Astrocyte (in vitro differentiated cells and primary cell): ENCODE measurements at regions not wholly inside any gene's neighbourhood (a gene's known extent, or its start where the extent isn't known, plus 50 kb on each side); places are given as distances from the start of the nearest gene placed in this dataset.
A peak's percentile ranks its signal among the peaks of the same experiment; 100 is the strongest.

Source experiments
- DNase-seq: peaks from one replicate; pipeline ENCODE4 v3.0.0-alpha.2; 2010; ENCODE audit warnings: low read depth
- FAIRE-seq: peaks from 2 replicates; lab custom pipeline; 2011; peaks lifted over from hg19 to GRCh38; lab: Jason Lieb, UNC
- H2AFZ ChIP-seq: 2 replicates; pipeline ENCODE4 v1.6.0; 2012; ENCODE audit warnings: low read depth, low read length, inconsistent platforms
- H3K27ac ChIP-seq: 2 replicates; pipeline ENCODE4 v1.5.1; 2011; ENCODE audit warnings: low read depth, low read length, inconsistent platforms
- H3K27me3 ChIP-seq: 2 replicates; pipeline ENCODE4 v1.6.0; 2011; ENCODE audit warnings: low read length, inconsistent platforms; ENCODE audit not compliant: insufficient read depth
- H3K36me3 ChIP-seq: 2 replicates; pipeline ENCODE4 v1.5.1; 2011; ENCODE audit warnings: low read length, inconsistent platforms; ENCODE audit not compliant: insufficient read depth
- H3K4me1 ChIP-seq: 2 replicates; pipeline ENCODE4 v1.5.1; 2011; ENCODE audit warnings: low read length, inconsistent platforms; ENCODE audit not compliant: insufficient read depth
- H3K4me2 ChIP-seq: 2 replicates; pipeline ENCODE4 v1.6.0; 2012; ENCODE audit warnings: low read length, inconsistent platforms
- H3K4me3 ChIP-seq: 2 replicates; pipeline ENCODE4 v1.5.1; 2011; ENCODE audit warnings: low read depth, mild to moderate bottlenecking, low read length, inconsistent platforms; ENCODE audit not compliant: insufficient read depth
- H3K79me2 ChIP-seq: 2 replicates; pipeline ENCODE4 v1.6.0; 2012; ENCODE audit warnings: mild to moderate bottlenecking, low read length, inconsistent platforms; ENCODE audit not compliant: insufficient read depth
- H3K9ac ChIP-seq: 2 replicates; pipeline ENCODE4 v1.6.0; 2012; ENCODE audit warnings: mild to moderate bottlenecking, low read length, inconsistent platforms
- H3K9me3 ChIP-seq: 2 replicates; pipeline ENCODE4 v1.5.1; 2012; ENCODE audit warnings: low read depth, mild to moderate bottlenecking, low read length, inconsistent platforms; ENCODE audit not compliant: insufficient read depth
- H4K20me1 ChIP-seq: 2 replicates; pipeline ENCODE4 v1.6.0; 2012; ENCODE audit warnings: low read length, inconsistent platforms; ENCODE audit not compliant: insufficient read depth
- H3K27ac Mint-ChIP-seq: one replicate; pipeline ENCODE4 v1.8.0; 2021; ENCODE audit warnings: mild to moderate bottlenecking, mixed read lengths; ENCODE audit not compliant: unreplicated experiment
- H3K27me3 Mint-ChIP-seq: one replicate; pipeline ENCODE4 v1.8.0; 2021; ENCODE audit warnings: low read depth, mixed read lengths; ENCODE audit not compliant: unreplicated experiment
- H3K36me3 Mint-ChIP-seq: one replicate; pipeline ENCODE4 v1.8.0; 2021; ENCODE audit warnings: low read depth, mixed read lengths; ENCODE audit not compliant: unreplicated experiment
- H3K4me1 Mint-ChIP-seq: one replicate; pipeline ENCODE4 v1.8.0; 2021; ENCODE audit warnings: low read depth, mixed read lengths; ENCODE audit not compliant: unreplicated experiment
- H3K4me3 Mint-ChIP-seq: one replicate; pipeline ENCODE4 v1.8.0; 2021; ENCODE audit warnings: mild to moderate bottlenecking, moderate library complexity, mixed read lengths; ENCODE audit not compliant: unreplicated experiment
- H3K9me3 Mint-ChIP-seq: one replicate; pipeline ENCODE4 v1.8.0; 2021; ENCODE audit warnings: mild to moderate bottlenecking, mixed read lengths; ENCODE audit not compliant: unreplicated experiment
- CTCF ChIP-seq: IDR thresholded peaks from 2 replicates; pipeline ENCODE4 v1.5.1; 2011; ENCODE audit warnings: low read depth, mild to moderate bottlenecking, inconsistent platforms, low read length, moderate library complexity; ENCODE audit not compliant: insufficient read depth
- EZH2 ChIP-seq: IDR thresholded peaks from 2 replicates; pipeline ENCODE4 v1.6.1; 2012; ENCODE audit warnings: mild to moderate bottlenecking, low read length, inconsistent platforms; ENCODE audit not compliant: insufficient read depth

- Mint-ChIP-seq H3K9me3 (no peaks in the 10 kb centered on the region), H3K27me3 (no peaks in the 10 kb centered on the region), H3K36me3 (no peaks in the 10 kb centered on the region), H3K4me3 (no peak overlapping the region), H3K4me1 (peaks cover 5% of the 10 kb centered on the region), H3K27ac (no peak overlapping the region)
- no peaks in the 10 kb centered on the region for H3K79me2 ChIP-seq
- no peaks in the 10 kb centered on the region for H3K27me3 ChIP-seq
- no peaks in the 10 kb centered on the region for H4K20me1 ChIP-seq
- no peak overlapping the region for H3K27ac ChIP-seq
- FAIRE-seq (no peak), DNase-seq (peak; percentile 39)
- H3K9me3 ChIP-seq, result no peaks in the 10 kb centered on the region
- no peaks in the 10 kb centered on the region for H3K36me3 ChIP-seq
- H3K4me3 ChIP-seq, result no peak overlapping the region
- TF ChIP-seq EZH2 (no peak), CTCF (no peak)
- no peak overlapping the region for H2AFZ ChIP-seq
- H3K9ac ChIP-seq, result no peak overlapping the region
- H3K4me2 ChIP-seq, result no peak overlapping the region
- H3K4me1 ChIP-seq, result no peaks in the 10 kb centered on the region
These were observed 159.3 kb downstream of the ETV1 start for GRCh38 chr7:13829914-13830900.

- Mint-ChIP-seq H3K4me3 (no peak overlapping the region), H3K9me3 (no peaks in the 10 kb centered on the region), H3K36me3 (no peaks in the 10 kb centered on the region), H3K27me3 (no peaks in the 10 kb centered on the region), H3K4me1 (peaks cover 5% of the 10 kb centered on the region), H3K27ac (no peak overlapping the region)
- H2AFZ ChIP-seq, result no peak overlapping the region
- H3K4me2 ChIP-seq, result no peak overlapping the region
- H3K27ac ChIP-seq, result no peak overlapping the region
- TF ChIP-seq CTCF, result no peak
- no peak for TF ChIP-seq EZH2
- H3K27me3 ChIP-seq, result no peaks in the 10 kb centered on the region
- H3K36me3 ChIP-seq, result no peaks in the 10 kb centered on the region
- no peak overlapping the region for H3K4me3 ChIP-seq
- no peaks in the 10 kb centered on the region for H3K4me1 ChIP-seq
- DNase-seq, result no peak
- no peak overlapping the region for H3K9ac ChIP-seq
- no peaks in the 10 kb centered on the region for H3K9me3 ChIP-seq
- no peaks in the 10 kb centered on the region for H4K20me1 ChIP-seq
- FAIRE-seq, result no peak
- H3K79me2 ChIP-seq, result no peaks in the 10 kb centered on the region
These were observed 157.1 kb downstream of the ETV1 start for GRCh38 chr7:13832346-13832745.

- peak overlapping the region; percentile 56 for H2AFZ ChIP-seq
- H3K27ac ChIP-seq, result no peak overlapping the region
- FAIRE-seq (no peak), DNase-seq (no peak)
- no peaks in the 10 kb centered on the region for H3K9me3 ChIP-seq
- H3K9me3 Mint-ChIP-seq, result no peaks in the 10 kb centered on the region
- H3K27me3 Mint-ChIP-seq, result no peaks in the 10 kb centered on the region
- H3K79me2 ChIP-seq, result no peaks in the 10 kb centered on the region
- H3K36me3 ChIP-seq, result no peaks in the 10 kb centered on the region
- no peaks in the 10 kb centered on the region for H3K36me3 Mint-ChIP-seq
- peaks cover 5% of the 10 kb centered on the region for H3K4me1 Mint-ChIP-seq
- no peaks in the 10 kb centered on the region for H4K20me1 ChIP-seq
- no peak overlapping the region for H3K4me3 Mint-ChIP-seq
- H3K4me2 ChIP-seq, result no peak overlapping the region
- H3K27me3 ChIP-seq, result no peaks in the 10 kb centered on the region
- TF ChIP-seq CTCF (no peak), EZH2 (no peak)
- no peaks in the 10 kb centered on the region for H3K4me1 ChIP-seq
- H3K9ac ChIP-seq, result no peak overlapping the region
- H3K4me3 ChIP-seq, result no peak overlapping the region
- H3K27ac Mint-ChIP-seq, result no peak overlapping the region
These were observed 155.1 kb downstream of the ETV1 start for GRCh38 chr7:13834328-13834761.
